MCF 10A (cell line): ENCODE measurements at regions not wholly inside any gene's neighbourhood (a gene's known extent, or its start where the extent isn't known, plus 50 kb on each side); places are given as distances from the start of the nearest gene placed in this dataset.
"Not testable (repeated sequence)": the region's sequence is repeated elsewhere in the genome, so short reads cannot be mapped to it uniquely, and the experiment has no call there.

ENCODE experiments used
- BruUV-seq: library from RNA; stranded (reverse); fragments of 400-500 nt; replicated peaks from 2 replicates; lab custom pipeline; 2021; lab: Mats Ljungman, UMichigan
- CTCF ChIA-PET: fragments of 300-600 bp; sonication (Branson Sonifier 250); formaldehyde crosslinking; extraction: SDS; loops from one replicate; lab custom pipeline; 2021; ENCODE audit warnings: antibody characterized with exemption, inconsistent platforms; lab: Yijun Ruan, JAX
- POLR2A ChIA-PET: fragments of 300-600, 350-650 bp; sonication (Branson Sonifier 250); formaldehyde crosslinking; extraction: SDS; loops from one replicate; lab custom pipeline; 2020; ENCODE audit warnings: antibody characterized with exemption, inconsistent platforms; lab: Yijun Ruan, JAX
- DNase-seq: peaks from one replicate; pipeline ENCODE4 v3.0.0-alpha.2; 2018; ENCODE audit not compliant: unreplicated experiment
- H3K27ac Mint-ChIP-seq: one replicate; pipeline ENCODE4 v1.8.0; 2022; ENCODE audit warnings: mild to moderate bottlenecking, low read depth, mixed read lengths; ENCODE audit not compliant: unreplicated experiment
- H3K27me3 Mint-ChIP-seq: one replicate; pipeline ENCODE4 v1.8.0; 2022; ENCODE audit warnings: mixed read lengths; ENCODE audit not compliant: insufficient read depth, unreplicated experiment
- H3K36me3 Mint-ChIP-seq: one replicate; pipeline ENCODE4 v1.8.0; 2022; ENCODE audit warnings: mild to moderate bottlenecking, moderate library complexity, mixed read lengths; ENCODE audit not compliant: insufficient read depth, unreplicated experiment
- H3K4me1 Mint-ChIP-seq: one replicate; pipeline ENCODE4 v1.8.0; 2022; ENCODE audit warnings: mixed read lengths; ENCODE audit not compliant: insufficient read depth, unreplicated experiment
- H3K4me3 Mint-ChIP-seq: one replicate; pipeline ENCODE4 v1.8.0; 2022; ENCODE audit warnings: mild to moderate bottlenecking, moderate library complexity, mixed read lengths; ENCODE audit not compliant: unreplicated experiment
- H3K9me3 Mint-ChIP-seq: one replicate; pipeline ENCODE4 v1.8.0; 2022; ENCODE audit warnings: mixed read lengths; ENCODE audit not compliant: unreplicated experiment
- CTCF ChIP-seq: fragments of 200-600 bp; IDR thresholded peaks from one replicate; pipeline ENCODE4 v1.8.0; 2022; ENCODE audit warnings: antibody characterized with exemption, mild to moderate bottlenecking; ENCODE audit not compliant: unreplicated experiment
- intact Hi-C: fragments of 100-400 bp; cut with micrococcal nuclease; formaldehyde crosslinking; loops from 2 replicates; pipeline ENCODE4 v1.14.1; 2022

- H3K4me3 Mint-ChIP-seq: no peak overlapping the region
- no peaks in the 10 kb centered on the region for H3K9me3 Mint-ChIP-seq
- no TSS peak for BruUV-seq
- no peaks in the 10 kb centered on the region for H3K4me1 Mint-ChIP-seq
- no peaks in the 10 kb centered on the region for H3K36me3 Mint-ChIP-seq
- ChIA-PET POLR2A (no interaction called here), CTCF (no interaction called here)
- TF ChIP-seq CTCF: no peak
- no peak for DNase-seq
- H3K27me3 Mint-ChIP-seq: peaks cover 70% of the 10 kb centered on the region
- intact Hi-C loops: no loop called here
- H3K27ac Mint-ChIP-seq: no peak overlapping the region
Observed at GRCh38 chr1:112143871-112144441, 154.5 kb upstream of the KCND3 start.

- peaks cover 73% of the 10 kb centered on the region for H3K27me3 Mint-ChIP-seq
- H3K4me1 Mint-ChIP-seq: no peaks in the 10 kb centered on the region
- DNase-seq: no peak
- BruUV-seq: no TSS peak
- ChIA-PET POLR2A (no interaction called here), CTCF (no interaction called here)
- H3K27ac Mint-ChIP-seq: no peak overlapping the region
- H3K36me3 Mint-ChIP-seq: no peaks in the 10 kb centered on the region
- intact Hi-C loops: no loop called here
- H3K4me3 Mint-ChIP-seq: no peak overlapping the region
- TF ChIP-seq CTCF: no peak
- H3K9me3 Mint-ChIP-seq: no peaks in the 10 kb centered on the region
Observed at GRCh38 chr1:112144733-112145426, 155.4 kb upstream of the KCND3 start.

GRCh38 chr1:112146201-112146715 is 156.8 kb upstream of the KCND3 start:
- H3K27me3 Mint-ChIP-seq: peaks cover 68% of the 10 kb centered on the region
- DNase-seq: no peak

GRCh38 chr1:112160214-112160613 is 170.7 kb upstream of the KCND3 start:
- POLR2A ChIA-PET, H3K4me3 Mint-ChIP-seq, intact Hi-C loops, H3K9me3 Mint-ChIP-seq, CTCF ChIA-PET, BruUV-seq, H3K36me3 Mint-ChIP-seq, DNase-seq, H3K4me1 Mint-ChIP-seq, H3K27ac Mint-ChIP-seq: not testable (repeated sequence)
- H3K27me3 Mint-ChIP-seq: peaks cover 34% of the 10 kb centered on the region

More at GRCh38 chr1:112146201-112146715, 156.8 kb upstream of the KCND3 start:
- POLR2A ChIA-PET: no interaction called here
- H3K4me1 Mint-ChIP-seq: no peaks in the 10 kb centered on the region
- BruUV-seq: no TSS peak
- TF ChIP-seq CTCF: no peak
- intact Hi-C loops: no loop called here
- CTCF ChIA-PET: interaction anchor here (0.7 kb wide), 1 partner anchor 797 kb away, joined by 4 read pairs; no protein-coding TSS in a partner anchor
- no peaks in the 10 kb centered on the region for H3K9me3 Mint-ChIP-seq
- H3K27ac Mint-ChIP-seq: no peak overlapping the region
- H3K36me3 Mint-ChIP-seq: no peaks in the 10 kb centered on the region
- no peak overlapping the region for H3K4me3 Mint-ChIP-seq
